ENCODE measurements at regions not wholly inside any gene's neighbourhood (a gene's known extent, or its start where the extent isn't known, plus 50 kb on each side); places are given as distances from the start of the nearest gene placed in this dataset.
A peak's percentile ranks its signal among the peaks of the same experiment; 100 is the strongest.

DNA sequence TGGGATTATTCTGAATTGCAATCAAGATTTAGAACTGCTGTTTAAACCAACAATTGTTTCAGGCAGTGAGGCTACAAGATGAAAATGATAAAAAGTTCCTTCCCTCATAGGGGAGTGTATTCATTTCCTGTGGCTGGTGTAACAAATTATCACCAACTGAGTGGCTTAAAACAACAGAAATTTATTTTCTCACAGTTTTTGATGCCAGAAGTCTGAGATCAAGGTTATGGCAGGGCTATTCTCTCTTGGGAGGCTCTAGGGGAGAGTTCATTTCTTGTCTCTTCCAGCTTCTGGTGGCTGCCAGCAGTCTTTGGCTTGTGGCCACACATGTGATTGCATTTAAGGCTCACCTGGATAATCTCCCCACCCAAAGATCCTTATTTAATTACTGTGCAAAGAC, 290.5 kb upstream of the ZSWIM2 start:
- no peak for DNase-seq (ENCODE audit: low read depth, low spot score)
- H3K4me3 ChIP-seq (ENCODE audit: low read length) = no peak overlapping the region
- no peaks in the 10 kb centered on the region for H3K9me3 ChIP-seq (ENCODE audit: control insufficient read depth, insufficient read depth, low read length)
- no peaks in the 10 kb centered on the region for H3K36me3 ChIP-seq (ENCODE audit: control insufficient read depth, insufficient read depth, low read length)
- no peak overlapping the region for H3K27ac ChIP-seq (ENCODE audit: low read length)
- H3K27me3 ChIP-seq (ENCODE audit: control insufficient read depth, insufficient read depth, low read length) = no peaks in the 10 kb centered on the region
- H3K4me1 ChIP-seq (ENCODE audit: control insufficient read depth, insufficient read depth, low read length) = no peaks in the 10 kb centered on the region

DNA sequence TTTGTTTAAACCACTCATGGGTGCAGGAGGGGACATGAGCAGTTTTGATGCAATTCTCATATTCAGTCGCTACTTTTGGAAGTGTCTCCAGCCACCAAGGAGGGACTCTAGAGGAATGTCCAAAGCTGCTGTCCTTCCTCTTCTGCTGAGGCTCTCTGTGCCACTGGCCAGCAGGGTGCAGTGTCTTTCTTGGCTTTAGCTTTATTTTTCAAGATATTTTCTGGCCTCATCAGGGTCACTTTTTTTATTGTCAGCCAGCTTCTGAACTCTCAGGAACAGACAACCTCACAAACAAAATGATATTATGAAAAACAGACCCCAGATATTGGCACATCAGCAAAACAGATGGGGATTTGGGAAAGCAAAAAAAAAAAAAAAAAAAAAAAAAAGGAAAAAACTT, 289.3 kb upstream of the ZSWIM2 start:
- WGBS (ENCODE audit: insufficient coverage, insufficient read length) = no CpG with 5 or more reads among the region's 1 CpG
- Histone ChIP-seq H3K27ac (ENCODE audit: low read length) (no peak overlapping the region), H3K9me3 (ENCODE audit: control insufficient read depth, insufficient read depth, low read length) (no peaks in the 10 kb centered on the region), H3K36me3 (ENCODE audit: control insufficient read depth, insufficient read depth, low read length) (no peaks in the 10 kb centered on the region), H3K4me1 (ENCODE audit: control insufficient read depth, insufficient read depth, low read length) (no peaks in the 10 kb centered on the region), H3K4me3 (ENCODE audit: low read length) (no peak overlapping the region), H3K27me3 (ENCODE audit: control insufficient read depth, insufficient read depth, low read length) (no peaks in the 10 kb centered on the region)
- peak; percentile 27 for DNase-seq (ENCODE audit: low read depth, low spot score)

DNA sequence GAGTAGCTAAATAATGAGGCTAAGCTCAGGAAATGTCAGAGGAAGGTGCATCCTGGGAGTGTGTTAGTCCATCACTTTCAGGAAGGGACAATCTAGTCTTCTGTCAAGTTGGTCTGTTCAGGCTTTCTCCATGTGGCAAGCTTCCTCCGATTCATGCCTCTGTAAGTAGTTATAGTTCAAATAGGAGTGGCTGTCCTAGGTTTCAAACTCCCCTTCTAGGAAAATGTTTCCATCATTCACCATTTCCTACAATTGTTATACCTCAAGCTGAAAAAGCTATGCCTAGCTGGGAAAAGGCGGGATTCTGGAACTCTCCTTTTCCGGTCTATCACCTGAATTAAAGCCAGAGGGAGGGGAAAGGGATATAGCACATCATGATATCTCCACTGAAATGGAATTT, 287.7 kb upstream of the ZSWIM2 start:
- WGBS (ENCODE audit: insufficient coverage, insufficient read length) = no CpG with 5 or more reads among the region's 3 CpGs
- no peaks in the 10 kb centered on the region for H3K36me3 ChIP-seq (ENCODE audit: control insufficient read depth, insufficient read depth, low read length)
- no peak overlapping the region for H3K4me3 ChIP-seq (ENCODE audit: low read length)
- H3K4me1 ChIP-seq (ENCODE audit: control insufficient read depth, insufficient read depth, low read length) = no peaks in the 10 kb centered on the region
- H3K27ac ChIP-seq (ENCODE audit: low read length) = no peak overlapping the region
- DNase-seq (ENCODE audit: low read depth, low spot score) = no peak
- H3K27me3 ChIP-seq (ENCODE audit: control insufficient read depth, insufficient read depth, low read length) = no peaks in the 10 kb centered on the region
- H3K9me3 ChIP-seq (ENCODE audit: control insufficient read depth, insufficient read depth, low read length) = no peaks in the 10 kb centered on the region

DNA sequence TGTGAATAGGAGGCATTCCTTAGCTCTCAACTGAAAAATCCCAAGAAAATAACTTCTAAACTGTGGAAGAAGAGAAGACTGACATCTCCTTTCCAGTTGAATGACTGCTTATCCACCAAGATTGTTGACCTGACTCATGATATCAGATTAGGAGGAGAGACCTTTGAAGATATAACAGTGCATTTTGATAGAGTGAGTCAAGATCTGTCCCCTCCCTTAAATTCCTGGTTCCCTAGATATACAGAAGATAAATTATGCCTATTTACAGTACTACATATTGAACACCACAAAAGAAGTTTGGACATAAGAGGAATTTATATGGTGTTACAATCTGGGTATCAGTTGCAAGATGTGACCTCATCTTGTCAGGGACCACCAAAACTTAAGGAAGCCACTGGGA, 285.3 kb upstream of the ZSWIM2 start:
- Histone ChIP-seq H3K4me1 (ENCODE audit: control insufficient read depth, insufficient read depth, low read length) (no peaks in the 10 kb centered on the region), H3K27me3 (ENCODE audit: control insufficient read depth, insufficient read depth, low read length) (no peaks in the 10 kb centered on the region), H3K9me3 (ENCODE audit: control insufficient read depth, insufficient read depth, low read length) (no peaks in the 10 kb centered on the region), H3K4me3 (ENCODE audit: low read length) (no peak overlapping the region), H3K36me3 (ENCODE audit: control insufficient read depth, insufficient read depth, low read length) (no peaks in the 10 kb centered on the region), H3K27ac (ENCODE audit: low read length) (no peak overlapping the region)
- no peak for DNase-seq (ENCODE audit: low read depth, low spot score)

DNA sequence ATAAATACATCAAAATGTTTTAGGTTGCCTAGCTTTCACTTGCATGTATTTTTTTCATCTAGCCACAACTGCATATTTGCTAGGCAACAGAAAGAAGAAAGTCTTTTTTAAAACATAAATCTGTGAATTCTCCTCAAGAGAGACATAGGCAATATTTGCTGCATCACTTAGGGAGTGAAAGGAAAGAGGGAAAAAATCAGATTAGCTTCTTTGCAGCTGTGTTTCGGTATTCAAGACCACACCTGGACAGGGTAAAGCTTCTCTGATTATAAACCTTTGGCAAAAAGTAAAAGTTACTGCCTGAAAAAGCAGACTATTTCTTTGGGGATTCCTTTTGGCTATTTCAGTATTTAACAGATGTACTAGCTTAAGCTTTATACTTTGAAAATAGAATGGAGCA, 280.9 kb upstream of the ZSWIM2 start:
- Histone ChIP-seq H3K4me1 (ENCODE audit: control insufficient read depth, insufficient read depth, low read length) (no peaks in the 10 kb centered on the region), H3K4me3 (ENCODE audit: low read length) (no peak overlapping the region), H3K27ac (ENCODE audit: low read length) (no peak overlapping the region), H3K9me3 (ENCODE audit: control insufficient read depth, insufficient read depth, low read length) (no peaks in the 10 kb centered on the region), H3K36me3 (ENCODE audit: control insufficient read depth, insufficient read depth, low read length) (no peaks in the 10 kb centered on the region), H3K27me3 (ENCODE audit: control insufficient read depth, insufficient read depth, low read length) (no peaks in the 10 kb centered on the region)
- WGBS (ENCODE audit: insufficient coverage, insufficient read length) = no CpG with 5 or more reads among the region's 1 CpG
- DNase-seq (ENCODE audit: low read depth, low spot score) = no peak

DNA sequence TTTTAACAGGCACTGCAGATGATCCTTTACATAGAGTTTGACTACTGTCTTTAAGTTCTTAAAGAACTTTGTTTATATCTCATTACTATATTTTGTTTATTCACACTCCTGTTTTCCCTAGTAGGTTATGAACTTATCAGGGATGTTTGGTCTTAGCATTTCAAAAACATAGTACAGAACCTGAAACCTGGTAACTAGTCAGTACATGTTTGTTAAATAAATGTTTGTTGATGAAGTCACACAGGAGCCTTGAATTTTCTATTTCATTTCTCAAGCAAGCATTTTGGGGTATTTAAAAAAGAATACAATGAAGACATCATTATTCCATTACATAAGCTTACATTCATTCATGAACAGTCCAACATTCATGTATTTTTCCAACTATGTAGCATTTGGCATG, 280.3 kb upstream of the ZSWIM2 start:
- H3K36me3 ChIP-seq (ENCODE audit: control insufficient read depth, insufficient read depth, low read length) = no peaks in the 10 kb centered on the region
- no peaks in the 10 kb centered on the region for H3K4me1 ChIP-seq (ENCODE audit: control insufficient read depth, insufficient read depth, low read length)
- no peaks in the 10 kb centered on the region for H3K9me3 ChIP-seq (ENCODE audit: control insufficient read depth, insufficient read depth, low read length)
- H3K27me3 ChIP-seq (ENCODE audit: control insufficient read depth, insufficient read depth, low read length) = no peaks in the 10 kb centered on the region
- no peak overlapping the region for H3K4me3 ChIP-seq (ENCODE audit: low read length)
- H3K27ac ChIP-seq (ENCODE audit: low read length) = no peak overlapping the region
- DNase-seq (ENCODE audit: low read depth, low spot score) = no peak

DNA sequence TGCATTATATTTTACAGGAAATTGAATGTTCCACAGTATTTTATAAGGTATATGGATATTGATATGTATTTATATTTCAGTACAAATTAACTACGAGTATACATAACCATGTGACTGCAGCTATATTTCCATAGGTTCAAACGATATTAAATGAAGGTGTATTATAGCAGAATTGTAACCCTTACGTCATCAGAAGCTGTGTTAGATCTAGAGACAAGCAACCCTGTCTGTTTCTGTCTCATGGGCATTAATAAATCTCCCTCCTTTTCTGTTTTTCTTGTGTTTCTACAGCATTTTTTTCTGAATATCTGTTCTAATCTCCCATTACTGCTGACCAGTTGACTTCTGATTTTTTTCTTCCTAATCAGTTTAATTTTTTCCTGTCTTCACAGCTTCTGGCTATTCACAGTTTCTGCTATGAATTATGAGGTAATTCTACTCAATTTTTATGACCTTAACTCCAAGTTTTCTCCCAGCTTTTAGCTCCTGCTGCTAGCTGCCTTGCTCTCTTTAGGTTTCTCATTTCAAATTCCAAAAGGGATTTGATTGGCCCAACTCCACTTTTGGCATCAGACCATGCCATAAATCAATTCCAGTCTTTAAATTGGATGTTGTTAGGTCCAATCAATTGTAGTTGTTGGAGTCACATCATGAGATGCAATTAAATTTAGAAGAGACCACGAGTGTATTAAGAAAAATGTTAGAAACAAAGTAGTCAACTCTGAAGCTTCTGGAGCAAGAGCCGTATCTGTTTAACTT, 277.5 kb upstream of the ZSWIM2 start:
- no peaks in the 10 kb centered on the region for H3K27me3 ChIP-seq (ENCODE audit: control insufficient read depth, insufficient read depth, low read length)
- no peaks in the 10 kb centered on the region for H3K9me3 ChIP-seq (ENCODE audit: control insufficient read depth, insufficient read depth, low read length)
- no peaks in the 10 kb centered on the region for H3K36me3 ChIP-seq (ENCODE audit: control insufficient read depth, insufficient read depth, low read length)
- DNase-seq (ENCODE audit: low read depth, low spot score) = no peak
- WGBS (ENCODE audit: insufficient coverage, insufficient read length) = no CpG with 5 or more reads among the region's 5 CpGs
- H3K4me3 ChIP-seq (ENCODE audit: low read length) = no peak overlapping the region
- H3K27ac ChIP-seq (ENCODE audit: low read length) = no peak overlapping the region
- no peaks in the 10 kb centered on the region for H3K4me1 ChIP-seq (ENCODE audit: control insufficient read depth, insufficient read depth, low read length)

DNA sequence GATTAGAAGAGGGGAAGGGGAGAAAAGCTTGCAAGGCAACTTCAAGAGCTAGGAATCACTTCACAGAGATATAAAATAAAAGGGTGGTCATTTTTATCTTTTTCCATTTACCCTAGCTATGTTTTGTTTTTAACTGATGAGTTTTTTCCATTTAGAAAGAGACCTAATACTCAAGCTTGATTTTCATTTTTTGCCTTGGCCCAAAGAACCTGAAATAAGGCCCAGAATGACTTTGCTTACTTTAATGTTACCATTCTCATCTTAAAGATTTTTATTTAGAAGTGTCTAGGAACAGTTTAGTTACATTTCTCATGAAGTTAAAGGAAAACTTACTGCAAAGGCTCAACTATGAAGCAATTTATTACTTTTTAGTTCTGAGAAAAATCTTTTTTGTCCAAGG, 276.3 kb upstream of the ZSWIM2 start:
- Histone ChIP-seq H3K27me3 (ENCODE audit: control insufficient read depth, insufficient read depth, low read length) (no peaks in the 10 kb centered on the region), H3K36me3 (ENCODE audit: control insufficient read depth, insufficient read depth, low read length) (no peaks in the 10 kb centered on the region)
- DNase-seq (ENCODE audit: low read depth, low spot score) = no peak

DNA sequence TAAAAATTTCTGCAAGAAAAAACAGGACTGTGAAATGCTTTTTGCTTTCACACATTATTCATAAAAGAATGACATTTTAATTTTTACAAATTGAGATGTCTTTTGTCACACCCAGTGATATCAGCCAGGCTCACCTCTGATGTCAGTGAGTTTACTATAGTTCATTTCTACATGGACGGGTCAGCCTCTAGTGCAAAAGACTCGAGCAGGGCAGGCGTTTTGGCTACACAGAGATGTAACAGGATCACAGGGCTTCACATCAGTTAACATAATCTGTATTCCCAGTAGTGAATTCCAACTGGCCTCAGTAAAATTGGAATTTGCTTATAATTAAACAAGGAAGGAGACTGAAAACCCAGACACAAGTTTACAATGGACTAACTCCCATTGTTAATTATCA, 275.6 kb upstream of the ZSWIM2 start:
- no peak overlapping the region for H3K4me3 ChIP-seq (ENCODE audit: low read length)
- H3K9me3 ChIP-seq (ENCODE audit: control insufficient read depth, insufficient read depth, low read length) = no peaks in the 10 kb centered on the region
- no CpG with 5 or more reads among the region's 3 CpGs for WGBS (ENCODE audit: insufficient coverage, insufficient read length)
- H3K27ac ChIP-seq (ENCODE audit: low read length) = no peak overlapping the region
- no peaks in the 10 kb centered on the region for H3K27me3 ChIP-seq (ENCODE audit: control insufficient read depth, insufficient read depth, low read length)
- no peaks in the 10 kb centered on the region for H3K36me3 ChIP-seq (ENCODE audit: control insufficient read depth, insufficient read depth, low read length)
- no peak for DNase-seq (ENCODE audit: low read depth, low spot score)
- H3K4me1 ChIP-seq (ENCODE audit: control insufficient read depth, insufficient read depth, low read length) = no peaks in the 10 kb centered on the region

More for the DNA sequence above, 276.3 kb upstream of the ZSWIM2 start:
- no peak overlapping the region for H3K4me3 ChIP-seq (ENCODE audit: low read length)
- H3K27ac ChIP-seq (ENCODE audit: low read length) = no peak overlapping the region
- H3K9me3 ChIP-seq (ENCODE audit: control insufficient read depth, insufficient read depth, low read length) = no peaks in the 10 kb centered on the region
- H3K4me1 ChIP-seq (ENCODE audit: control insufficient read depth, insufficient read depth, low read length) = no peaks in the 10 kb centered on the region

DNA sequence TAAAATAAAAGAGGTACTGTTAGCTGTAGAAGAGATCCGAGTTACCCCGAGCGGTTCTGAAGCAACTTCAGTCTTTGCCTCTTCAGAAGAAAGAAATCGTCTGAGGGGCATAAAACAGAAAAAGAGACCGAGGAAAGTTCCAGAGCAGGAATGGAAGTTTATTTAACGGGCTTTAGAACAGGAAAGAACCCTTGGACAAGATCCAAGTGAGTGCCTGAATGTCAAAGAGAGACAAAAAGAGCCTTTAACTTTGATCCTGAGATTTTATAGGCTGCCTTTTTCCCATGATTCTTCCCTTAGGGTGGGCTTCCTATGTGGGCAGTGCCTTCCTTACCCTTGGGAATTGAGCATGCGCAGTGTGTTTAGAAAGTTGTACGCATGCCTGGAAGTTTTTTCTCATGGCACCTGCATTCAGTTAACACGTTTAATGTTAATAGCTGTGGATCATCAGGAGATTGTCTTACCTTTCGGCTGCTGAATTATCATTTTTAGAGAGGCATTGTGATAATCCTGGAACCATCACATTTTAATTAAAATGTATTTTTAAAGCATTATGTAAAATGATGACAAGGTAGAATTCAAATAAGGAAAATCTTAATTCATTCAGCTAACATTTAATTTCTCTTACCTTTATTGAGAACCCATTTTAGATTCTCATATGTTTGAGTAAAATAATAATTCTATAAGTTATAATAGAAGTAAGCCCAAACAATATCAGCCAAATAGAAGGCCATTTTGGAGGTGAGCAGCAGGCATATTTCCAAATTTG, 269.5 kb upstream of the ZSWIM2 start:
- Histone ChIP-seq H3K4me3 (ENCODE audit: low read length) (no peak overlapping the region), H3K27ac (ENCODE audit: low read length) (no peak overlapping the region), H3K27me3 (ENCODE audit: control insufficient read depth, insufficient read depth, low read length) (no peaks in the 10 kb centered on the region), H3K4me1 (ENCODE audit: control insufficient read depth, insufficient read depth, low read length) (no peaks in the 10 kb centered on the region), H3K9me3 (ENCODE audit: control insufficient read depth, insufficient read depth, low read length) (no peaks in the 10 kb centered on the region), H3K36me3 (ENCODE audit: control insufficient read depth, insufficient read depth, low read length) (no peaks in the 10 kb centered on the region)
- no peak for DNase-seq (ENCODE audit: low read depth, low spot score)
- WGBS (ENCODE audit: insufficient coverage, insufficient read length) = no CpG with 5 or more reads among the region's 10 CpGs

DNA sequence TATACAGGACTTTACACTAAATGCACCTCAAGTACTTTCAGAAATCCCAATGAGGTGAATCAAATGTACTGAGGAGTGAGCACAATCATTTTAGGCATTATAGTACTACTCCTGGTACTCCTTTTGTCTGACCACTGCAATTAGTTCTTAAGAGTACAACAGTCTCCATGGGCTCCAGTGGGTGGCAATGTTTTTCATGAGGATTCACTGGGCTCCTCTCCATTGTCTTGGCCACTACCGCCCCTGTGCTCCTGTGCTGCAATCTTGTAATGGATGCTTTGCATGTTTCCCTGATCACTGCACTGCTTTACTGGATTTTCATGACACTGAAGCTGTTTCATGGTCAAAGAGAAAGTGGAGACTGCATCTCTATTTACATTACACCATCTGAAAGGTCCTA, 268.5 kb upstream of the ZSWIM2 start:
- no peak overlapping the region for H3K27ac ChIP-seq (ENCODE audit: low read length)
- H3K27me3 ChIP-seq (ENCODE audit: control insufficient read depth, insufficient read depth, low read length) = no peaks in the 10 kb centered on the region
- DNase-seq (ENCODE audit: low read depth, low spot score) = peak; percentile 11
- H3K4me1 ChIP-seq (ENCODE audit: control insufficient read depth, insufficient read depth, low read length) = no peaks in the 10 kb centered on the region
- H3K36me3 ChIP-seq (ENCODE audit: control insufficient read depth, insufficient read depth, low read length) = no peaks in the 10 kb centered on the region
- no CpG with 5 or more reads among the region's 1 CpG for WGBS (ENCODE audit: insufficient coverage, insufficient read length)
- H3K9me3 ChIP-seq (ENCODE audit: control insufficient read depth, insufficient read depth, low read length) = no peaks in the 10 kb centered on the region
- H3K4me3 ChIP-seq (ENCODE audit: low read length) = no peak overlapping the region

All from iPS DF 6.9 (cell line).